Mesendoderm (in vitro differentiated cells): ENCODE measurements at regions not wholly inside any gene's neighbourhood (a gene's known extent, or its start where the extent isn't known, plus 50 kb on each side); places are given as distances from the start of the nearest gene placed in this dataset. TPM values are rescaled to one million over a fixed set of nuclear protein-coding genes. Genes with fewer than 3 reads are reported as not detected.
"Not testable (repeated sequence)": the region's sequence is repeated elsewhere in the genome, so short reads cannot be mapped to it uniquely, and the experiment has no call there.

Experiments used
- DNase-seq: peaks from one replicate; pipeline ENCODE4 v3.0.0; 2013
- H2AK5ac ChIP-seq: 2 replicates; pipeline ENCODE4 v1.6.1; 2013; ENCODE audit warnings: low read length, inconsistent platforms
- H2BK120ac ChIP-seq: 2 replicates; pipeline ENCODE4 v1.6.1; 2013; ENCODE audit warnings: low read depth, mild to moderate bottlenecking, low read length, moderate library complexity, mixed read lengths
- H2BK15ac ChIP-seq: replicated peaks from 2 replicates; pipeline ENCODE4 v1.6.1; 2013; ENCODE audit warnings: low read depth, mild to moderate bottlenecking, moderate library complexity
- H2BK5ac ChIP-seq: 2 replicates; pipeline ENCODE4 v1.6.1; 2013; ENCODE audit warnings: low read length, inconsistent platforms
- H3K18ac ChIP-seq: 2 replicates; pipeline ENCODE4 v1.6.1; 2013; ENCODE audit warnings: mild to moderate bottlenecking, low read length, mixed read lengths
- H3K23ac ChIP-seq: one replicate; pipeline ENCODE4 v1.6.1; 2013; ENCODE audit warnings: low read length
- H3K27ac ChIP-seq: 2 replicates; pipeline ENCODE4 v1.5.1; 2013; ENCODE audit warnings: low read depth, mild to moderate bottlenecking, inconsistent platforms, low read length, moderate library complexity
- H3K27me3 ChIP-seq: 2 replicates; pipeline ENCODE4 v1.6.1; 2013; ENCODE audit warnings: low read length, control low read depth, mild to moderate bottlenecking, inconsistent platforms; ENCODE audit not compliant: insufficient read depth, poor library complexity
- H3K36me3 ChIP-seq: 2 replicates; pipeline ENCODE4 v1.6.1; 2013; ENCODE audit warnings: low read length, inconsistent platforms; ENCODE audit not compliant: control insufficient read depth, insufficient read depth
- H3K4ac ChIP-seq: one replicate; pipeline ENCODE4 v1.6.1; 2013; ENCODE audit warnings: low read depth, mild to moderate bottlenecking, low read length, moderate library complexity
- H3K4me1 ChIP-seq: 2 replicates; pipeline ENCODE4 v1.6.1; 2013; ENCODE audit warnings: low read depth, low read length, inconsistent platforms; ENCODE audit not compliant: control insufficient read depth
- H3K4me2 ChIP-seq: 2 replicates; pipeline ENCODE4 v1.6.1; 2013; ENCODE audit warnings: low read length
- H3K4me3 ChIP-seq: 2 replicates; pipeline ENCODE4 v1.5.1; 2013; ENCODE audit warnings: mild to moderate bottlenecking, low read length
- H3K56ac ChIP-seq: one replicate; pipeline ENCODE4 v1.6.1; 2013; ENCODE audit warnings: low read length
- H3K79me1 ChIP-seq: 2 replicates; pipeline ENCODE4 v1.6.1; 2013; ENCODE audit warnings: low read length, inconsistent platforms
- H3K79me2 ChIP-seq: 2 replicates; pipeline ENCODE4 v1.6.1; 2013; ENCODE audit warnings: mild to moderate bottlenecking, low read length; ENCODE audit not compliant: control insufficient read depth, insufficient read depth
- H3K9ac ChIP-seq: 2 replicates; pipeline ENCODE4 v1.6.1; 2013; ENCODE audit warnings: low read length, inconsistent platforms
- H4K5ac ChIP-seq: one replicate; pipeline ENCODE4 v1.6.1; 2013; ENCODE audit warnings: low read length
- H4K8ac ChIP-seq: one replicate; pipeline ENCODE4 v1.6.1; 2013; ENCODE audit warnings: low read depth, mild to moderate bottlenecking, control low read depth, low read length, moderate library complexity
- WGBS: extraction: QIAGEN DNeasy Blood & Tissue Kit; methylation state at CpG from one replicate; pipeline ENCODE4 v1.1.7; 2013; ENCODE audit warnings: low lambda C conversion rate, missing lambda C conversion rate; ENCODE audit not compliant: insufficient coverage; ENCODE audit errors: extremely low coverage; 5-methylcytosine and 5-hydroxymethylcytosine counted together
- small RNA-seq: library from polyadenylated mRNA; stranded (forward); fragments of <200 nt; extraction: miRNeasy Mini kit (QIAGEN cat#:217004); gene quantifications from one replicate; pipeline ENCODE3, GENCODE V24; 2013; ENCODE audit not compliant: insufficient read depth

GRCh38 chr7:76678500-76678899 is 51.4 kb upstream of the POMZP3 start:
- not testable (repeated sequence) for H3K4me3 ChIP-seq, H2BK15ac ChIP-seq, H3K18ac ChIP-seq, H4K8ac ChIP-seq, H3K27ac ChIP-seq, H2BK120ac ChIP-seq, H3K56ac ChIP-seq, H3K4me2 ChIP-seq, H3K23ac ChIP-seq, H4K5ac ChIP-seq, H3K4me1 ChIP-seq, H3K36me3 ChIP-seq, H2AK5ac ChIP-seq, H3K79me1 ChIP-seq, H3K4ac ChIP-seq, H2BK5ac ChIP-seq, DNase-seq, H3K79me2 ChIP-seq, H3K27me3 ChIP-seq, H3K9ac ChIP-seq
- WGBS = no CpG with 5 or more reads among the region's 4 CpGs

GRCh38 chr7:76676890-76677289 is 49.8 kb upstream of the POMZP3 start:
- H3K4me3 ChIP-seq, H3K27me3 ChIP-seq, H3K36me3 ChIP-seq, H4K5ac ChIP-seq, H2BK5ac ChIP-seq, H4K8ac ChIP-seq, H3K56ac ChIP-seq, H3K4me1 ChIP-seq, H2BK120ac ChIP-seq, H2BK15ac ChIP-seq, H3K27ac ChIP-seq, H3K23ac ChIP-seq, DNase-seq, H3K79me2 ChIP-seq, H3K4me2 ChIP-seq, H3K4ac ChIP-seq, H2AK5ac ChIP-seq, H3K79me1 ChIP-seq, H3K18ac ChIP-seq, H3K9ac ChIP-seq: not testable (repeated sequence)
- no CpG with 5 or more reads among the region's 1 CpG for WGBS

Small RNA genes in the stretch of these regions (small RNA-seq; reads per million reads assigned to genes)
- gene AC114737.2 = not detected
